ENCODE measurements at regions not wholly inside any gene's neighbourhood (a gene's known extent, or its start where the extent isn't known, plus 50 kb on each side); places are given as distances from the start of the nearest gene placed in this dataset.

GRCh38 chrX:93580634-93581033 lies 92.7 kb downstream of the NAP1L3 start:
- TF ChIP-seq CTCF (conservative IDR thresholded peaks at IDR 0.05; ENCODE audit: low read depth, low read length) (no peak), MAZ (IDR thresholded peaks at IDR 0.05; ENCODE audit: borderline replicate concordance, low read depth, low read length) (no peak), RFX5 (IDR thresholded peaks at IDR 0.05; ENCODE audit: low read depth, low read length) (no peak), BHLHE40 (IDR thresholded peaks at IDR 0.05; ENCODE audit: low read depth, low read length) (no peak), RCOR1 (IDR thresholded peaks at IDR 0.05; ENCODE audit: insufficient replicate concordance, low read length) (no peak), POLR2A (IDR thresholded peaks at IDR 0.05; ENCODE audit: low read depth, low read length) (no peak), MAFK (IDR thresholded peaks at IDR 0.05; ENCODE audit: low read depth, low read length) (no peak), MXI1 (IDR thresholded peaks at IDR 0.05; ENCODE audit: borderline replicate concordance, low read depth, low read length) (no peak), SMC3 (IDR thresholded peaks at IDR 0.05; ENCODE audit: low read depth, low read length) (no peak), CEBPB (IDR thresholded peaks at IDR 0.05; ENCODE audit: low read depth, low read length) (no peak)

All from IMR-90 (cell line).